ENCODE measurements at regions not wholly inside any gene's neighbourhood (a gene's known extent, or its start where the extent isn't known, plus 50 kb on each side); places are given as distances from the start of the nearest gene placed in this dataset.

DNA sequence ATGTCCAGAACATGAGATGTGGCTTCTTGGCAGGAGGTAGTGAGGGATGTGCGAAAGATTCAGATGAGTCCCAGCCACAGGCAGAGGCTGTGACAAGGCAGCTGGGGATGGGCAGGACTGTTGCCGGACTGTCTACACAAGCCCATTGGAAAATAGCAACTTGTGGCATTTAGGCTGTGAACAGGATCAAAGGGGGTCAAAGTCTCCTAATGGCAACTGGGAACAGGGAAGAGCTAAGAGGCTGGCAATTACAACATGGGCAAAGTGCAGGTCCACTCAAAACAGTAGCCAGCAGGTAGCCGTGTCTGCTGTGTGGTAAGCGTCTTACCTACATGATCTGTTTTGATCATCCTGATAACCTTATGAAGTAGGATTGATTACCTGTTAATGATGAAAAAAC, 254.2 kb upstream of the ZNF32 start:
- no peak for TF ChIP-seq POLR2A (IDR thresholded peaks at IDR 0.05)
- TF ChIP-seq, protein P1, sequence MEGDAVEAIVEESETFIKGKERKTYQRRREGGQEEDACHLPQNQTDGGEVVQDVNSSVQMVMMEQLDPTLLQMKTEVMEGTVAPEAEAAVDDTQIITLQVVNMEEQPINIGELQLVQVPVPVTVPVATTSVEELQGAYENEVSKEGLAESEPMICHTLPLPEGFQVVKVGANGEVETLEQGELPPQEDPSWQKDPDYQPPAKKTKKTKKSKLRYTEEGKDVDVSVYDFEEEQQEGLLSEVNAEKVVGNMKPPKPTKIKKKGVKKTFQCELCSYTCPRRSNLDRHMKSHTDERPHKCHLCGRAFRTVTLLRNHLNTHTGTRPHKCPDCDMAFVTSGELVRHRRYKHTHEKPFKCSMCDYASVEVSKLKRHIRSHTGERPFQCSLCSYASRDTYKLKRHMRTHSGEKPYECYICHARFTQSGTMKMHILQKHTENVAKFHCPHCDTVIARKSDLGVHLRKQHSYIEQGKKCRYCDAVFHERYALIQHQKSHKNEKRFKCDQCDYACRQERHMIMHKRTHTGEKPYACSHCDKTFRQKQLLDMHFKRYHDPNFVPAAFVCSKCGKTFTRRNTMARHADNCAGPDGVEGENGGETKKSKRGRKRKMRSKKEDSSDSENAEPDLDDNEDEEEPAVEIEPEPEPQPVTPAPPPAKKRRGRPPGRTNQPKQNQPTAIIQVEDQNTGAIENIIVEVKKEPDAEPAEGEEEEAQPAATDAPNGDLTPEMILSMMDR (IDR thresholded peaks at IDR 0.05), result no peak
